Spleen (tissue), 7 donors: ENCODE measurements at regions not wholly inside any gene's neighbourhood (a gene's known extent, or its start where the extent isn't known, plus 50 kb on each side); places are given as distances from the start of the nearest gene placed in this dataset.
"Not testable (repeated sequence)": the region's sequence is repeated elsewhere in the genome, so short reads cannot be mapped to it uniquely, and the experiment has no call there.

Experiments
- CTCF ChIP-seq, 11 experiments: fragments of 200-600 bp in 7 of 11; fragments of 450-650 bp in 4 of 11; sonication (generic) in 4 of 11; IDR thresholded peaks in 8 of 11; conservative IDR thresholded peaks in 3 of 11; 1 replicate in 7 of 11; 2 replicates in 4 of 11; pipeline versions ENCODE4 v1.4.0 to v1.8.0; 2016 to 2021; ENCODE audit warnings: antibody characterized with exemption in 11 of 11, inconsistent platforms in 4 of 11, mild to moderate bottlenecking in 1 of 11
- POLR2AphosphoS5 ChIP-seq, 3 donors: sonication (generic); formaldehyde crosslinking; IDR thresholded peaks; one replicate each; pipeline ENCODE4 v1.5.1; 2017; ENCODE audit warnings: antibody characterized with exemption in 3 of 3
- donor health status: DM: no; HTN: no; CAD: no; lungs with moderate emphysema.
- donor health status: DM: no; HTN: no; CAD: no.
- donor health status: DM: no; HTN: no; CAD: no.

- not testable (repeated sequence) for TF ChIP-seq POLR2AphosphoS5 (IDR thresholded peaks at IDR 0.05); CTCF (IDR thresholded peaks at IDR 0.05 in 8 of 11, conservative IDR thresholded peaks at IDR 0.05 in 3 of 11)
Measured at GRCh38 chr7:32768866-32769510, 122.6 kb downstream of the KBTBD2 start.
